GM23338 (cell line): ENCODE measurements at regions not wholly inside any gene's neighbourhood (a gene's known extent, or its start where the extent isn't known, plus 50 kb on each side); places are given as distances from the start of the nearest gene placed in this dataset.

ENCODE experiments used
- CTCF ChIP-seq, 2 experiments: fragments of 200-600 bp in 1 of 2; sonication (generic) in 1 of 2; conservative IDR thresholded peaks; 2 replicates each; pipeline versions ENCODE4 v1.5.1 to v1.6.1; 2016 to 2017; ENCODE audit warnings: antibody characterized with exemption in 2 of 2, low read depth in 2 of 2, mild to moderate bottlenecking in 2 of 2, moderate library complexity in 1 of 2
- EZH2 ChIP-seq: fragments of 200-600 bp; sonication (generic); IDR thresholded peaks from one replicate; pipeline ENCODE4 v1.8.0; 2017; ENCODE audit warnings: antibody characterized with exemption, mild to moderate bottlenecking, low read depth; ENCODE audit not compliant: unreplicated experiment
- POLR2AphosphoS5 ChIP-seq: IDR thresholded peaks from 2 replicates; pipeline ENCODE4 v1.6.1; 2016; ENCODE audit warnings: antibody characterized with exemption, low read depth
- REST ChIP-seq: IDR thresholded peaks from one replicate; pipeline ENCODE4 v1.6.1; 2018; ENCODE audit warnings: antibody characterized with exemption; ENCODE audit not compliant: unreplicated experiment

- TF ChIP-seq CTCF (conservative IDR thresholded peaks at IDR 0.05; ENCODE audit: low read depth in 2 of 2) (no peak), EZH2 (no peak), REST (no peak), POLR2AphosphoS5 (no peak)
Measured at GRCh38 chr18:22065311-22065710, 104.1 kb upstream of the GATA6 start.
